ENCODE measurements at regions not wholly inside any gene's neighbourhood (a gene's known extent, or its start where the extent isn't known, plus 50 kb on each side); places are given as distances from the start of the nearest gene placed in this dataset.

DNA sequence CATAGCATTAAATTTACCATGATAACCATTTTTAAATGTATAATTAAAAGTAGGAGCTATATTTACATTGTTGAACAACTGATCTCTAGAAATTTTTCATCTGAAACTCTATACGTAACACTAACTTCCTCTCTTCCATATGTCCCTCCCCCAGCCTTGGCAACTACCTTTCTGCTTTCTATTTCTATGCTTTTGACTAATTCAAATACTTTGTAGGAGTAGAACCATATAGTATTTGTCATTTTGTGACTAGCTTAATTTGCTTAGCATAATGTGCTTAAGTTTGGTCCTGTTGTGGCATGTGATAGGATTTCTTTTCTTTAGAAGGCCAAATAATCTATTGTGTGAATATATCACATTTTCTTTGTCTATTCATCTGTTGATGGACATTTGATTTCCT, 225.3 kb upstream of the POT1 start:
- TF ChIP-seq, protein P1, sequence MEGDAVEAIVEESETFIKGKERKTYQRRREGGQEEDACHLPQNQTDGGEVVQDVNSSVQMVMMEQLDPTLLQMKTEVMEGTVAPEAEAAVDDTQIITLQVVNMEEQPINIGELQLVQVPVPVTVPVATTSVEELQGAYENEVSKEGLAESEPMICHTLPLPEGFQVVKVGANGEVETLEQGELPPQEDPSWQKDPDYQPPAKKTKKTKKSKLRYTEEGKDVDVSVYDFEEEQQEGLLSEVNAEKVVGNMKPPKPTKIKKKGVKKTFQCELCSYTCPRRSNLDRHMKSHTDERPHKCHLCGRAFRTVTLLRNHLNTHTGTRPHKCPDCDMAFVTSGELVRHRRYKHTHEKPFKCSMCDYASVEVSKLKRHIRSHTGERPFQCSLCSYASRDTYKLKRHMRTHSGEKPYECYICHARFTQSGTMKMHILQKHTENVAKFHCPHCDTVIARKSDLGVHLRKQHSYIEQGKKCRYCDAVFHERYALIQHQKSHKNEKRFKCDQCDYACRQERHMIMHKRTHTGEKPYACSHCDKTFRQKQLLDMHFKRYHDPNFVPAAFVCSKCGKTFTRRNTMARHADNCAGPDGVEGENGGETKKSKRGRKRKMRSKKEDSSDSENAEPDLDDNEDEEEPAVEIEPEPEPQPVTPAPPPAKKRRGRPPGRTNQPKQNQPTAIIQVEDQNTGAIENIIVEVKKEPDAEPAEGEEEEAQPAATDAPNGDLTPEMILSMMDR (IDR thresholded peaks at IDR 0.05), result no peak
- no peak for TF ChIP-seq POLR2A (IDR thresholded peaks at IDR 0.05)
